Subcutaneous abdominal adipose tissue (tissue), 5 donors: ENCODE measurements at regions not wholly inside any gene's neighbourhood (a gene's known extent, or its start where the extent isn't known, plus 50 kb on each side); places are given as distances from the start of the nearest gene placed in this dataset.

Source experiments
- H3K27ac ChIP-seq: one replicate; pipeline ENCODE4 v1.7.0; 2013; ENCODE audit warnings: low read depth, mild to moderate bottlenecking, inconsistent platforms, low read length, moderate library complexity
- H3K27me3 ChIP-seq, 5 donors: one replicate each; pipeline ENCODE4 v1.7.0; 2013; ENCODE audit warnings: low read length in 5 of 5, inconsistent platforms in 1 of 5; ENCODE audit not compliant: control insufficient read depth in 5 of 5, insufficient read depth in 4 of 5
- H3K36me3 ChIP-seq, 5 donors: one replicate each; pipeline ENCODE4 v1.7.0; 2013; ENCODE audit warnings: low read length in 5 of 5; ENCODE audit not compliant: control insufficient read depth in 5 of 5, insufficient read depth in 5 of 5
- H3K4me1 ChIP-seq, 5 donors: one replicate each; pipeline ENCODE4 v1.7.0; 2013; ENCODE audit warnings: low read length in 5 of 5, mild to moderate bottlenecking in 3 of 5, moderate library complexity in 1 of 5; ENCODE audit not compliant: control insufficient read depth in 5 of 5, insufficient read depth in 5 of 5
- H3K4me3 ChIP-seq, 5 donors: one replicate each; pipeline ENCODE4 v1.7.0; 2013; ENCODE audit warnings: low read length in 5 of 5, low read depth in 1 of 5
- H3K9ac ChIP-seq, 5 donors: one replicate each; pipeline ENCODE4 v1.7.0; 2013; ENCODE audit warnings: low read length in 5 of 5, mild to moderate bottlenecking in 4 of 5, moderate library complexity in 3 of 5
- H3K9me3 ChIP-seq, 5 donors: one replicate each; pipeline ENCODE4 v1.7.0; 2013; ENCODE audit warnings: low read length in 5 of 5; ENCODE audit not compliant: control insufficient read depth in 5 of 5
- donor health status: healthy.
- donor health status: healthy.
- donor health status: healthy.
- donor health status: healthy.
- donor health status: healthy.

- Histone ChIP-seq H3K9ac (no peak overlapping the region), H3K36me3 (no peaks in the 10 kb centered on the region), H3K4me3 (no peak overlapping the region), H3K27ac (no peak overlapping the region), H3K4me1 (no peaks in the 10 kb centered on the region), H3K9me3 (no peaks in the 10 kb centered on the region), H3K27me3 (peaks cover 0 to 4% (median 0%) of the 10 kb centered on the region in 5 donors)
These were observed 231.7 kb upstream of the SATB1 start for GRCh38 chr3:18656866-18657265.

GRCh38 chr3:18656410-18656809 is 231.3 kb upstream of the SATB1 start:
- no peak overlapping the region for H3K4me3 ChIP-seq
- no peak overlapping the region for H3K9ac ChIP-seq
- H3K27me3 ChIP-seq: peaks cover 0 to 4% (median 0%) of the 10 kb centered on the region in 5 donors
- no peaks in the 10 kb centered on the region for H3K9me3 ChIP-seq
- H3K4me1 ChIP-seq: no peaks in the 10 kb centered on the region
- no peaks in the 10 kb centered on the region for H3K36me3 ChIP-seq
- H3K27ac ChIP-seq: no peak overlapping the region

- Histone ChIP-seq H3K9ac (no peak overlapping the region), H3K4me3 (no peak overlapping the region), H3K4me1 (no peaks in the 10 kb centered on the region), H3K9me3 (no peaks in the 10 kb centered on the region), H3K36me3 (no peaks in the 10 kb centered on the region), H3K27ac (no peak overlapping the region), H3K27me3 (peaks cover 0 to 4% (median 0%) of the 10 kb centered on the region in 5 donors)
These were observed 230.7 kb upstream of the SATB1 start for GRCh38 chr3:18655827-18656226.

GRCh38 chr3:18652781-18653180 is 227.6 kb upstream of the SATB1 start:
- no peaks in the 10 kb centered on the region for H3K36me3 ChIP-seq

GRCh38 chr3:18650731-18651130 is 225.6 kb upstream of the SATB1 start:
- Histone ChIP-seq H3K36me3 (no peaks in the 10 kb centered on the region), H3K9me3 (no peaks in the 10 kb centered on the region), H3K27ac (no peak overlapping the region), H3K4me3 (no peak overlapping the region), H3K9ac (no peak overlapping the region), H3K27me3 (no peaks in the 10 kb centered on the region), H3K4me1 (no peaks in the 10 kb centered on the region)

More at GRCh38 chr3:18652781-18653180, 227.6 kb upstream of the SATB1 start:
- Histone ChIP-seq H3K9ac (no peak overlapping the region), H3K4me3 (no peak overlapping the region), H3K9me3 (no peaks in the 10 kb centered on the region), H3K27me3 (no peaks in the 10 kb centered on the region), H3K27ac (no peak overlapping the region), H3K4me1 (no peaks in the 10 kb centered on the region)

GRCh38 chr3:18649666-18650363 is 224.7 kb upstream of the SATB1 start:
- Histone ChIP-seq H3K4me3 (no peak overlapping the region), H3K9ac (no peak overlapping the region), H3K36me3 (no peaks in the 10 kb centered on the region), H3K9me3 (no peaks in the 10 kb centered on the region), H3K27ac (no peak overlapping the region), H3K27me3 (no peaks in the 10 kb centered on the region), H3K4me1 (no peaks in the 10 kb centered on the region)

GRCh38 chr3:18648868-18649462 is 223.8 kb upstream of the SATB1 start:
- Histone ChIP-seq H3K4me3 (no peak overlapping the region), H3K4me1 (no peaks in the 10 kb centered on the region)

GRCh38 chr3:18648159-18648558 is 223.0 kb upstream of the SATB1 start:
- Histone ChIP-seq H3K4me3 (no peak overlapping the region), H3K4me1 (no peaks in the 10 kb centered on the region)

More at GRCh38 chr3:18648868-18649462, 223.8 kb upstream of the SATB1 start:
- no peak overlapping the region for H3K9ac ChIP-seq
- no peaks in the 10 kb centered on the region for H3K27me3 ChIP-seq
- H3K36me3 ChIP-seq: no peaks in the 10 kb centered on the region
- H3K9me3 ChIP-seq: no peaks in the 10 kb centered on the region
- no peak overlapping the region for H3K27ac ChIP-seq

GRCh38 chr3:18645619-18646018 is 220.5 kb upstream of the SATB1 start:
- Histone ChIP-seq H3K36me3 (no peaks in the 10 kb centered on the region), H3K9ac (no peak overlapping the region), H3K4me1 (no peaks in the 10 kb centered on the region), H3K27me3 (no peaks in the 10 kb centered on the region), H3K27ac (no peak overlapping the region), H3K9me3 (peaks cover 0 to 1% (median 0%) of the 10 kb centered on the region in 5 donors), H3K4me3 (no peak overlapping the region)

More at GRCh38 chr3:18648159-18648558, 223.0 kb upstream of the SATB1 start:
- H3K9me3 ChIP-seq: no peaks in the 10 kb centered on the region
- H3K36me3 ChIP-seq: no peaks in the 10 kb centered on the region
- H3K27ac ChIP-seq: no peak overlapping the region
- no peak overlapping the region for H3K9ac ChIP-seq
- H3K27me3 ChIP-seq: no peaks in the 10 kb centered on the region

GRCh38 chr3:18643281-18643680 is 218.1 kb upstream of the SATB1 start:
- no peak overlapping the region for H3K9ac ChIP-seq
- H3K27me3 ChIP-seq: no peaks in the 10 kb centered on the region
- no peaks in the 10 kb centered on the region for H3K4me1 ChIP-seq
- peaks cover 0 to 3% (median 0%) of the 10 kb centered on the region in 5 donors for H3K9me3 ChIP-seq
- H3K27ac ChIP-seq: no peak overlapping the region
- no peaks in the 10 kb centered on the region for H3K36me3 ChIP-seq
- no peak overlapping the region for H3K4me3 ChIP-seq
